Fibroblast of lung (primary cell): ENCODE measurements at regions not wholly inside any gene's neighbourhood (a gene's known extent, or its start where the extent isn't known, plus 50 kb on each side); places are given as distances from the start of the nearest gene placed in this dataset.

ENCODE experiments used
- DNase-seq, 2 donors: peaks; one replicate each; pipeline versions ENCODE4 v3.0.0 to v3.0.0-alpha.2; 2010; ENCODE audit warnings: low read depth in 2 of 2
- H2AFZ ChIP-seq: 2 replicates; pipeline ENCODE4 v1.5.1; 2012; ENCODE audit warnings: low read length, control low read depth, inconsistent platforms
- H3K27ac ChIP-seq: 2 replicates; pipeline ENCODE4 v1.5.1; 2011; ENCODE audit warnings: low read length, control low read depth; ENCODE audit not compliant: insufficient read depth
- H3K27me3 ChIP-seq: 2 replicates; pipeline ENCODE4 v1.5.1; 2011; ENCODE audit warnings: mild to moderate bottlenecking, low read length; ENCODE audit not compliant: control insufficient read depth, insufficient read depth
- H3K36me3 ChIP-seq: 2 replicates; pipeline ENCODE4 v1.5.1; 2011; ENCODE audit warnings: low read length; ENCODE audit not compliant: control insufficient read depth, insufficient read depth
- H3K4me1 ChIP-seq: 2 replicates; pipeline ENCODE4 v1.5.1; 2011; ENCODE audit warnings: low read length; ENCODE audit not compliant: control insufficient read depth, insufficient read depth; ENCODE audit errors: extremely low read depth
- H3K4me2 ChIP-seq: 2 replicates; pipeline ENCODE4 v1.5.1; 2011; ENCODE audit warnings: low read length, control low read depth; ENCODE audit not compliant: insufficient read depth; ENCODE audit errors: extremely low read depth
- H3K4me3 ChIP-seq, 4 experiments: fragments of 200-600 bp in 1 of 4; sonication (generic) in 1 of 4; replicated peaks in 1 of 4; 2 replicates each; pipeline ENCODE4 v1.5.1; 2011 to 2016; ENCODE audit warnings: low read length in 4 of 4, low read depth in 3 of 4, mild to moderate bottlenecking in 3 of 4, control low read depth in 2 of 4, inconsistent platforms in 1 of 4, mixed read lengths in 1 of 4; ENCODE audit not compliant: insufficient read depth in 1 of 4; ENCODE audit errors: control extremely low read depth in 1 of 4
- H3K79me2 ChIP-seq: 2 replicates; pipeline ENCODE4 v1.5.1; 2012; ENCODE audit warnings: mild to moderate bottlenecking, low read length, inconsistent platforms; ENCODE audit not compliant: control insufficient read depth, insufficient read depth
- H3K9ac ChIP-seq: 2 replicates; pipeline ENCODE4 v1.5.1; 2011; ENCODE audit warnings: mild to moderate bottlenecking, low read length, control low read depth; ENCODE audit not compliant: insufficient read depth
- H3K9me3 ChIP-seq: 2 replicates; pipeline ENCODE4 v1.5.1; 2012; ENCODE audit warnings: low read depth, low read length; ENCODE audit not compliant: control insufficient read depth, insufficient read depth
- H4K20me1 ChIP-seq: 2 replicates; pipeline ENCODE4 v1.5.1; 2011; ENCODE audit warnings: low read length; ENCODE audit not compliant: control insufficient read depth, insufficient read depth; ENCODE audit errors: extremely low read depth
- CTCF ChIP-seq, 2 donors: IDR thresholded peaks in 1 of 2; conservative IDR thresholded peaks in 1 of 2; 1 replicate in 1 of 2; 2 replicates in 1 of 2; pipeline ENCODE4 v1.5.1; 2011 to 2012; ENCODE audit warnings: low read length in 2 of 2, control low read depth in 1 of 2, inconsistent platforms in 1 of 2, low read depth in 1 of 2, mild to moderate bottlenecking in 1 of 2
- EZH2 ChIP-seq: IDR thresholded peaks from 2 replicates; pipeline ENCODE4 v1.5.1; 2012; ENCODE audit warnings: low read length, control low read depth, mild to moderate bottlenecking; ENCODE audit errors: missing control alignments

- DNase-seq, result peak in 1 of 2 donors; percentile 11
- Histone ChIP-seq H3K36me3 (no peaks in the 10 kb centered on the region), H3K27me3 (no peaks in the 10 kb centered on the region), H3K9ac (no peak overlapping the region), H3K4me1 (no peaks in the 10 kb centered on the region), H4K20me1 (no peaks in the 10 kb centered on the region), H3K79me2 (no peaks in the 10 kb centered on the region), H2AFZ (no peak overlapping the region), H3K4me2 (no peak overlapping the region), H3K4me3 (no peak overlapping the region), H3K27ac (no peak overlapping the region), H3K9me3 (no peaks in the 10 kb centered on the region)
- TF ChIP-seq CTCF (conservative IDR thresholded peaks at IDR 0.05 in 1 of 2, IDR thresholded peaks at IDR 0.05 in 1 of 2; ENCODE audit: low read depth in 1 of 2, low read length in 2 of 2) (no peak), EZH2 (no peak)
Measured at GRCh38 chr4:156255230-156256007, 301.8 kb upstream of the CTSO start.

GRCh38 chr4:156252358-156252921, 298.8 kb upstream of the CTSO start:
- no peaks in the 10 kb centered on the region for H3K36me3 ChIP-seq
- H3K9ac ChIP-seq, result no peak overlapping the region
- TF ChIP-seq CTCF (conservative IDR thresholded peaks at IDR 0.05 in 1 of 2, IDR thresholded peaks at IDR 0.05 in 1 of 2; ENCODE audit: low read depth in 1 of 2, low read length in 2 of 2) (no peak), EZH2 (no peak)
- no peak overlapping the region for H2AFZ ChIP-seq
- H3K4me3 ChIP-seq, result no peak overlapping the region
- H3K4me1 ChIP-seq, result no peaks in the 10 kb centered on the region
- peak in 1 of 2 donors; percentile 53 for DNase-seq
- H3K4me2 ChIP-seq, result no peak overlapping the region
- H4K20me1 ChIP-seq, result no peaks in the 10 kb centered on the region
- no peaks in the 10 kb centered on the region for H3K79me2 ChIP-seq
- H3K9me3 ChIP-seq, result no peaks in the 10 kb centered on the region
- H3K27me3 ChIP-seq, result no peaks in the 10 kb centered on the region
- no peak overlapping the region for H3K27ac ChIP-seq

GRCh38 chr4:156251373-156252065, 297.9 kb upstream of the CTSO start:
- Histone ChIP-seq H2AFZ (no peak overlapping the region), H3K27me3 (no peaks in the 10 kb centered on the region), H3K27ac (no peak overlapping the region), H3K4me2 (no peak overlapping the region), H3K9ac (no peak overlapping the region), H3K79me2 (no peaks in the 10 kb centered on the region), H4K20me1 (no peaks in the 10 kb centered on the region), H3K4me1 (no peaks in the 10 kb centered on the region), H3K4me3 (no peak overlapping the region), H3K36me3 (no peaks in the 10 kb centered on the region), H3K9me3 (no peaks in the 10 kb centered on the region)
- peak in 1 of 2 donors; percentile 14 for DNase-seq
- TF ChIP-seq EZH2 (no peak), CTCF (conservative IDR thresholded peaks at IDR 0.05 in 1 of 2, IDR thresholded peaks at IDR 0.05 in 1 of 2; ENCODE audit: low read depth in 1 of 2, low read length in 2 of 2) (no peak)
